ENCODE measurements at regions not wholly inside any gene's neighbourhood (a gene's known extent, or its start where the extent isn't known, plus 50 kb on each side); places are given as distances from the start of the nearest gene placed in this dataset.

- WGBS, 4 donors: 22 to 37% (median 33%) methylated on average over 5 of the region's 5 CpGs
- Histone ChIP-seq H3K36me3 (replicated peaks in 1 of 2) (no peaks in the 10 kb centered on the region), H3K27me3 (no peaks in the 10 kb centered on the region), H3K27ac (peak overlapping the region in 1 of 5 donors; percentile 68), H3K9me3 (replicated peaks in 1 of 3) (no peaks in the 10 kb centered on the region), H3K4me3 (peak overlapping the region in 1 of 4 donors; percentile 29), H3K4me1 (replicated peaks in 1 of 2) (peaks cover 0 to 5% of the 10 kb centered on the region in 2 donors)
- no peak for DNase-seq
- no peak for TF ChIP-seq POLR2A (IDR thresholded peaks at IDR 0.05)
- no peak for TF ChIP-seq CTCF (IDR thresholded peaks at IDR 0.05)
- intact Hi-C loops (cut with DNase I): no loop called here
Measured at GRCh38 chr16:79287424-79287917, 313.1 kb downstream of the MAF start.

GRCh38 chr16:79286646-79287423 lies 313.7 kb downstream of the MAF start:
- DNase-seq: peak in 6 of 7 donors; percentile 19 to 60 (median 30)
- Histone ChIP-seq H3K9me3 (replicated peaks in 1 of 3) (no peaks in the 10 kb centered on the region), H3K36me3 (replicated peaks in 1 of 2) (no peaks in the 10 kb centered on the region), H3K27me3 (no peaks in the 10 kb centered on the region), H3K4me1 (replicated peaks in 1 of 2) (peaks cover 0 to 5% of the 10 kb centered on the region in 2 donors), H3K27ac (peak overlapping the region in 1 of 5 donors; percentile 68), H3K4me3 (peak overlapping the region in 1 of 4 donors; percentile 29)
- no peak for TF ChIP-seq CTCF (IDR thresholded peaks at IDR 0.05)
- TF ChIP-seq POLR2A (IDR thresholded peaks at IDR 0.05): no peak
- 40 to 51% (median 44%) methylated on average over 17 to 22 of the region's 22 CpGs for WGBS, 4 donors
- intact Hi-C loops (cut with DNase I): no loop called here

- no peaks in the 10 kb centered on the region for H3K27me3 ChIP-seq
- TF ChIP-seq CTCF (IDR thresholded peaks at IDR 0.05): no peak
- no peak for TF ChIP-seq POLR2A (IDR thresholded peaks at IDR 0.05)
- H3K4me3 ChIP-seq: no peak overlapping the region
- H3K4me1 ChIP-seq (replicated peaks in 1 of 2): peaks cover 0 to 5% of the 10 kb centered on the region in 2 donors
- 65 to 84% (median 78%) methylated on average over 6 to 7 of the region's 7 CpGs for WGBS, 4 donors
- no peak overlapping the region for H3K27ac ChIP-seq
- no peaks in the 10 kb centered on the region for H3K9me3 ChIP-seq (replicated peaks in 1 of 3)
- no peaks in the 10 kb centered on the region for H3K36me3 ChIP-seq (replicated peaks in 1 of 2)
- intact Hi-C loops (cut with DNase I): no loop called here
- no peak for DNase-seq
Measured at GRCh38 chr16:79284766-79285165, 315.8 kb downstream of the MAF start.

GRCh38 chr16:79283578-79283977 lies 317.0 kb downstream of the MAF start:
- H3K27me3 ChIP-seq: no peaks in the 10 kb centered on the region
- H3K9me3 ChIP-seq (replicated peaks in 1 of 3): no peaks in the 10 kb centered on the region
- 71 to 81% (median 77%) methylated on average over 4 of the region's 4 CpGs for WGBS, 4 donors
- no peaks in the 10 kb centered on the region for H3K36me3 ChIP-seq (replicated peaks in 1 of 2)
- no peak for TF ChIP-seq CTCF (IDR thresholded peaks at IDR 0.05)
- TF ChIP-seq POLR2A (IDR thresholded peaks at IDR 0.05): no peak
- no peak for DNase-seq
- no peak overlapping the region for H3K4me3 ChIP-seq
- H3K4me1 ChIP-seq (replicated peaks in 1 of 2): peaks cover 0 to 5% of the 10 kb centered on the region in 2 donors
- intact Hi-C loops (cut with DNase I): no loop called here
- no peak overlapping the region for H3K27ac ChIP-seq

Data from adrenal gland (tissue), 9 donors.